ENCODE measurements at regions not wholly inside any gene's neighbourhood (a gene's known extent, or its start where the extent isn't known, plus 50 kb on each side); places are given as distances from the start of the nearest gene placed in this dataset.
"Not testable (repeated sequence)": the region's sequence is repeated elsewhere in the genome, so short reads cannot be mapped to it uniquely, and the experiment has no call there.

GRCh38 chr6:27854421-27854820 lies 57.8 kb downstream of the OR2B2 start:
- H3K27me3 ChIP-seq (ENCODE audit: control insufficient read depth, insufficient read depth, low read length, poor library complexity, severe bottlenecking) = no peaks in the 10 kb centered on the region
- H3K36me3 ChIP-seq (ENCODE audit: control insufficient read depth, insufficient read depth, low read length) = no peaks in the 10 kb centered on the region
- no peak overlapping the region for H3K4me3 ChIP-seq (ENCODE audit: insufficient read depth, low read depth, low read length)
- peaks cover 4% of the 10 kb centered on the region for H3K4me1 ChIP-seq (ENCODE audit: control insufficient read depth, insufficient read depth, low read length)
- WGBS, 2 experiments = 91 to 93% methylated on average over 1 of the region's 1 CpG
- H3K9me3 ChIP-seq (ENCODE audit: control insufficient read depth, low read length) = no peaks in the 10 kb centered on the region
- H3K27ac ChIP-seq (ENCODE audit: insufficient read depth, low read depth, low read length, poor library complexity, severe bottlenecking) = no peak overlapping the region

GRCh38 chr6:27851440-27851839 lies 60.8 kb downstream of the OR2B2 start:
- H3K27me3 ChIP-seq (ENCODE audit: control insufficient read depth, insufficient read depth, low read length, poor library complexity, severe bottlenecking) = no peaks in the 10 kb centered on the region
- no peak overlapping the region for H3K4me3 ChIP-seq (ENCODE audit: insufficient read depth, low read depth, low read length)
- peaks cover 4% of the 10 kb centered on the region for H3K4me1 ChIP-seq (ENCODE audit: control insufficient read depth, insufficient read depth, low read length)
- no peaks in the 10 kb centered on the region for H3K9me3 ChIP-seq (ENCODE audit: control insufficient read depth, low read length)
- no peak overlapping the region for H3K27ac ChIP-seq (ENCODE audit: insufficient read depth, low read depth, low read length, poor library complexity, severe bottlenecking)
- H3K36me3 ChIP-seq (ENCODE audit: control insufficient read depth, insufficient read depth, low read length) = no peaks in the 10 kb centered on the region

GRCh38 chr6:27849001-27849400 lies 63.2 kb downstream of the OR2B2 start:
- H3K27me3 ChIP-seq (ENCODE audit: control insufficient read depth, insufficient read depth, low read length, poor library complexity, severe bottlenecking); H3K9me3 ChIP-seq (ENCODE audit: control insufficient read depth, low read length); H3K36me3 ChIP-seq (ENCODE audit: control insufficient read depth, insufficient read depth, low read length); H3K4me1 ChIP-seq (ENCODE audit: control insufficient read depth, insufficient read depth, low read length); H3K4me3 ChIP-seq (ENCODE audit: insufficient read depth, low read depth, low read length); H3K27ac ChIP-seq (ENCODE audit: insufficient read depth, low read depth, low read length, poor library complexity, severe bottlenecking): not testable (repeated sequence)
- 86 to 93% methylated on average over 9 of the region's 9 CpGs for WGBS, 2 experiments

GRCh38 chr6:27847706-27848105 lies 64.5 kb downstream of the OR2B2 start:
- Histone ChIP-seq H3K4me1 (ENCODE audit: control insufficient read depth, insufficient read depth, low read length) (peaks cover 4% of the 10 kb centered on the region), H3K9me3 (ENCODE audit: control insufficient read depth, low read length) (no peaks in the 10 kb centered on the region), H3K27me3 (ENCODE audit: control insufficient read depth, insufficient read depth, low read length, poor library complexity, severe bottlenecking) (no peaks in the 10 kb centered on the region), H3K36me3 (ENCODE audit: control insufficient read depth, insufficient read depth, low read length) (no peaks in the 10 kb centered on the region), H3K27ac (ENCODE audit: insufficient read depth, low read depth, low read length, poor library complexity, severe bottlenecking) (no peak overlapping the region), H3K4me3 (ENCODE audit: insufficient read depth, low read depth, low read length) (no peak overlapping the region)
- WGBS, 2 experiments = 92 to 96% methylated on average over 3 of the region's 3 CpGs

- WGBS, 2 experiments = 98% methylated on average over 3 of the region's 3 CpGs
- Histone ChIP-seq H3K36me3 (ENCODE audit: control insufficient read depth, insufficient read depth, low read length) (no peaks in the 10 kb centered on the region), H3K4me3 (ENCODE audit: insufficient read depth, low read depth, low read length) (no peak overlapping the region), H3K27me3 (ENCODE audit: control insufficient read depth, insufficient read depth, low read length, poor library complexity, severe bottlenecking) (no peaks in the 10 kb centered on the region), H3K27ac (ENCODE audit: insufficient read depth, low read depth, low read length, poor library complexity, severe bottlenecking) (no peak overlapping the region), H3K4me1 (ENCODE audit: control insufficient read depth, insufficient read depth, low read length) (peaks cover 3% of the 10 kb centered on the region), H3K9me3 (ENCODE audit: control insufficient read depth, low read length) (no peaks in the 10 kb centered on the region)
Observed at GRCh38 chr6:27840572-27840971, 71.6 kb downstream of the OR2B2 start.

GRCh38 chr6:27839626-27840475 lies 72.3 kb downstream of the OR2B2 start:
- no peak overlapping the region for H3K27ac ChIP-seq (ENCODE audit: insufficient read depth, low read depth, low read length, poor library complexity, severe bottlenecking)
- 7 to 17% methylated on average over 8 to 12 of the region's 12 CpGs for WGBS, 2 experiments
- H3K27me3 ChIP-seq (ENCODE audit: control insufficient read depth, insufficient read depth, low read length, poor library complexity, severe bottlenecking) = no peaks in the 10 kb centered on the region
- peak overlapping the region; percentile 76 for H3K4me3 ChIP-seq (ENCODE audit: insufficient read depth, low read depth, low read length)
- no peaks in the 10 kb centered on the region for H3K36me3 ChIP-seq (ENCODE audit: control insufficient read depth, insufficient read depth, low read length)
- peaks cover 6% of the 10 kb centered on the region for H3K4me1 ChIP-seq (ENCODE audit: control insufficient read depth, insufficient read depth, low read length)
- H3K9me3 ChIP-seq (ENCODE audit: control insufficient read depth, low read length) = no peaks in the 10 kb centered on the region

- WGBS, 2 experiments = 1% methylated on average over 31 of the region's 31 CpGs
- no peaks in the 10 kb centered on the region for H3K9me3 ChIP-seq (ENCODE audit: control insufficient read depth, low read length)
- no peaks in the 10 kb centered on the region for H3K27me3 ChIP-seq (ENCODE audit: control insufficient read depth, insufficient read depth, low read length, poor library complexity, severe bottlenecking)
- peak overlapping the region; percentile 76 for H3K4me3 ChIP-seq (ENCODE audit: insufficient read depth, low read depth, low read length)
- peak overlapping the region; percentile 100 for H3K27ac ChIP-seq (ENCODE audit: insufficient read depth, low read depth, low read length, poor library complexity, severe bottlenecking)
- H3K36me3 ChIP-seq (ENCODE audit: control insufficient read depth, insufficient read depth, low read length) = no peaks in the 10 kb centered on the region
- H3K4me1 ChIP-seq (ENCODE audit: control insufficient read depth, insufficient read depth, low read length) = peaks cover 8% of the 10 kb centered on the region
Observed at GRCh38 chr6:27838945-27839625, 73.1 kb downstream of the OR2B2 start.

GRCh38 chr6:27838058-27838944 lies 73.9 kb downstream of the OR2B2 start:
- Histone ChIP-seq H3K27me3 (ENCODE audit: control insufficient read depth, insufficient read depth, low read length, poor library complexity, severe bottlenecking) (no peaks in the 10 kb centered on the region), H3K4me1 (ENCODE audit: control insufficient read depth, insufficient read depth, low read length) (peaks cover 8% of the 10 kb centered on the region), H3K36me3 (ENCODE audit: control insufficient read depth, insufficient read depth, low read length) (no peaks in the 10 kb centered on the region), H3K27ac (ENCODE audit: insufficient read depth, low read depth, low read length, poor library complexity, severe bottlenecking) (peak overlapping the region; percentile 100), H3K4me3 (ENCODE audit: insufficient read depth, low read depth, low read length) (peak overlapping the region; percentile 76), H3K9me3 (ENCODE audit: control insufficient read depth, low read length) (no peaks in the 10 kb centered on the region)
- 0% methylated on average over 66 of the region's 66 CpGs for WGBS, 2 experiments

- no peaks in the 10 kb centered on the region for H3K36me3 ChIP-seq (ENCODE audit: control insufficient read depth, insufficient read depth, low read length)
- H3K9me3 ChIP-seq (ENCODE audit: control insufficient read depth, low read length) = no peaks in the 10 kb centered on the region
- 0% methylated on average over 11 of the region's 11 CpGs for WGBS, 2 experiments
- peak overlapping the region; percentile 76 for H3K4me3 ChIP-seq (ENCODE audit: insufficient read depth, low read depth, low read length)
- peaks cover 8% of the 10 kb centered on the region for H3K4me1 ChIP-seq (ENCODE audit: control insufficient read depth, insufficient read depth, low read length)
- no peaks in the 10 kb centered on the region for H3K27me3 ChIP-seq (ENCODE audit: control insufficient read depth, insufficient read depth, low read length, poor library complexity, severe bottlenecking)
- peak overlapping the region; percentile 100 for H3K27ac ChIP-seq (ENCODE audit: insufficient read depth, low read depth, low read length, poor library complexity, severe bottlenecking)
Observed at GRCh38 chr6:27837625-27838057, 74.6 kb downstream of the OR2B2 start.

Data from ectodermal cell (in vitro differentiated cells).